Epithelial cell of esophagus (primary cell): ENCODE measurements at regions not wholly inside any gene's neighbourhood (a gene's known extent, or its start where the extent isn't known, plus 50 kb on each side); places are given as distances from the start of the nearest gene placed in this dataset.

Experiments
- DNase-seq: peaks from one replicate; pipeline ENCODE4 v3.0.0; 2010; ENCODE audit warnings: low read depth
- H3K4me3 ChIP-seq: 2 replicates; pipeline ENCODE4 v1.5.1; 2011; ENCODE audit warnings: mild to moderate bottlenecking, low read length, control low read depth
- CTCF ChIP-seq: IDR thresholded peaks from 2 replicates; pipeline ENCODE4 v1.5.1; 2011; ENCODE audit warnings: low read depth, mild to moderate bottlenecking, low read length, control low read depth, inconsistent platforms; ENCODE audit not compliant: insufficient read depth; ENCODE audit errors: missing control alignments

GRCh38 chr5:118681655-118682054, 306.7 kb downstream of the DTWD2 start:
- no peak for TF ChIP-seq CTCF
- DNase-seq, result no peak
- no peak overlapping the region for H3K4me3 ChIP-seq

GRCh38 chr5:118679264-118679940, 308.9 kb downstream of the DTWD2 start:
- H3K4me3 ChIP-seq, result no peak overlapping the region
- TF ChIP-seq CTCF, result no peak
- DNase-seq, result no peak

- no peak for TF ChIP-seq CTCF
- no peak overlapping the region for H3K4me3 ChIP-seq
- DNase-seq, result no peak
Observed at GRCh38 chr5:118678746-118679145, 309.6 kb downstream of the DTWD2 start.

DNA sequence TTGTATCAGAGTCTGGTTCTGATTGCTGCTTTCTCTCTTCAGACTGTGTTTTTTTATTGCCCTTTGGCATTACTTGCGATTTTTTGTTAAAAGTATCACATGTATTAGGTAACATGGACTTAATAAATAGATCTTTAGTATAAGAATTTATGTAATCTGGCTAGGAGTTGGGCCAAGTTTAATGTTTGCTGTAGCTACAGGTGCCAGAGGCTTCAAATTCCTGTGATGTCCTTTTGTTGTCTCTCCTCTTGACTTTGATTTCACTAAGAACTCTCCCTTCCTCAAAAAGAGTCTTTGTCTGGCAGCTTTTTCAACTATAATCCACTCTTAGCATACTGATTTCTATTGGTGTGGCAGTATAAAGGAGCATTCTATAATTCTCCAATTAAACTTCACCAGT, 313.1 kb downstream of the DTWD2 start:
- no peak overlapping the region for H3K4me3 ChIP-seq
- DNase-seq, result no peak
- TF ChIP-seq CTCF, result no peak

GRCh38 chr5:118657576-118657975, 330.8 kb downstream of the DTWD2 start:
- no peak overlapping the region for H3K4me3 ChIP-seq
- TF ChIP-seq CTCF, result no peak
- DNase-seq, result no peak

GRCh38 chr5:118653872-118654271, 334.5 kb downstream of the DTWD2 start:
- no peak overlapping the region for H3K4me3 ChIP-seq
- no peak for TF ChIP-seq CTCF
- no peak for DNase-seq

DNA sequence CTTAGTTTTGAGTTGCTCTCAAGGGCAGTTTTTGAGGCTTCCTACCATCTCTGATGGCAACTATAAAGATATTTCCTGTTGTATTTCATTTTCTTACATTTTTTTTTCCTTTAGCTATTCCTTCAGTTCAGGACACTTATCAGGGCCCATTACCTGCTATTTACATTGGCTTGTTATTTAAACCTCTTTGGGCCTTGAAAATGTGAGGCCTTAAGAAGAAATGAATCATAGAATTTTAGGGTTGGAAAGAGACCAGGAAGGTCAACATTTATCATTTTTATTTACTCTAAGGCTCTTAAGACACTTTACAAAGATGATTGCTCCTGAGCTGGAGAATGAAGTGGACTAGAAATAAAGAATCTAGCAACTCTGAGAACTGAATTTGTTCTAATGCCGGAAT, 335.2 kb downstream of the DTWD2 start:
- no peak overlapping the region for H3K4me3 ChIP-seq
- no peak for DNase-seq
- TF ChIP-seq CTCF, result no peak
